ENCODE measurements at regions not wholly inside any gene's neighbourhood (a gene's known extent, or its start where the extent isn't known, plus 50 kb on each side); places are given as distances from the start of the nearest gene placed in this dataset.

GRCh38 chr3:39718674-39719595 lies 90.5 kb upstream of the MYRIP start:
- Mint-ChIP-seq H3K36me3 (ENCODE audit: insufficient read depth, unreplicated experiment) (no peaks in the 10 kb centered on the region), H3K4me1 (ENCODE audit: low read depth, unreplicated experiment) (peaks cover 20% of the 10 kb centered on the region), H3K27ac (ENCODE audit: unreplicated experiment) (no peak overlapping the region), H3K27me3 (ENCODE audit: insufficient read depth, unreplicated experiment) (no peaks in the 10 kb centered on the region), H3K9me3 (ENCODE audit: unreplicated experiment) (peaks cover 22% of the 10 kb centered on the region), H3K4me3 (ENCODE audit: unreplicated experiment) (no peak overlapping the region)
- Histone ChIP-seq H3K9me3 (no peaks in the 10 kb centered on the region), H3K4me3 (ENCODE audit: low read depth, low read length) (no peak overlapping the region), H3K4me1 (no peaks in the 10 kb centered on the region; the same call in 1 of the 2 replicates), H3K27me3 (replicated peaks; ENCODE audit: control insufficient read depth, insufficient read depth, low read length) (no peaks in the 10 kb centered on the region), H3K36me3 (ENCODE audit: control insufficient read depth, insufficient read depth, low read length) (no peaks in the 10 kb centered on the region)
- BruUV-seq (replicated peaks): no TSS peak
- ChIA-PET POLR2A (no interaction called here), CTCF (no interaction called here)
- intact Hi-C loops (cut with micrococcal nuclease; ENCODE audit: unreplicated experiment): no loop called here
- TF ChIP-seq CTCF (IDR thresholded peaks at IDR 0.05; ENCODE audit: insufficient read depth in 1 of 2, low read depth in 1 of 2, low read length in 1 of 2, severe bottlenecking in 1 of 2, unreplicated experiment in 1 of 2): no peak
- DNase-seq: no peak

- intact Hi-C loops (cut with micrococcal nuclease; ENCODE audit: unreplicated experiment): loop anchor here (5.0 kb wide), 2 partner anchors 271 to 456 kb away; no protein-coding TSS in a partner anchor
- Mint-ChIP-seq H3K27ac (ENCODE audit: unreplicated experiment) (no peak overlapping the region), H3K4me3 (ENCODE audit: unreplicated experiment) (no peak overlapping the region), H3K4me1 (ENCODE audit: low read depth, unreplicated experiment) (peaks cover 15% of the 10 kb centered on the region), H3K9me3 (ENCODE audit: unreplicated experiment) (peaks cover 3% of the 10 kb centered on the region), H3K36me3 (ENCODE audit: insufficient read depth, unreplicated experiment) (no peaks in the 10 kb centered on the region), H3K27me3 (ENCODE audit: insufficient read depth, unreplicated experiment) (no peaks in the 10 kb centered on the region)
- no peaks in the 10 kb centered on the region; the same call in 1 of the 2 replicates for H3K4me1 ChIP-seq
- no peak for DNase-seq
- ChIA-PET POLR2A (no interaction called here), CTCF (no interaction called here)
- no peaks in the 10 kb centered on the region for H3K9me3 ChIP-seq
- no peak overlapping the region for H3K4me3 ChIP-seq (ENCODE audit: low read depth, low read length)
- no peaks in the 10 kb centered on the region for H3K36me3 ChIP-seq (ENCODE audit: control insufficient read depth, insufficient read depth, low read length)
- BruUV-seq (replicated peaks): no TSS peak
- H3K27me3 ChIP-seq (replicated peaks; ENCODE audit: control insufficient read depth, insufficient read depth, low read length): no peaks in the 10 kb centered on the region
- no peak for TF ChIP-seq CTCF (IDR thresholded peaks at IDR 0.05; ENCODE audit: insufficient read depth in 1 of 2, low read depth in 1 of 2, low read length in 1 of 2, severe bottlenecking in 1 of 2, unreplicated experiment in 1 of 2)
Measured at GRCh38 chr3:39721076-39721475, 88.3 kb upstream of the MYRIP start.

- BruUV-seq (replicated peaks): no TSS peak
- TF ChIP-seq CTCF (IDR thresholded peaks at IDR 0.05; ENCODE audit: insufficient read depth in 1 of 2, low read depth in 1 of 2, low read length in 1 of 2, severe bottlenecking in 1 of 2, unreplicated experiment in 1 of 2): peak; percentile 18 to 24
- H3K4me1 ChIP-seq: no peaks in the 10 kb centered on the region; the same call in 1 of the 2 replicates
- intact Hi-C loops (cut with micrococcal nuclease; ENCODE audit: unreplicated experiment): loop anchor here (5.0 kb wide), 2 partner anchors 268 to 453 kb away; no protein-coding TSS in a partner anchor
- H3K27me3 ChIP-seq (replicated peaks; ENCODE audit: control insufficient read depth, insufficient read depth, low read length): no peaks in the 10 kb centered on the region
- H3K27me3 Mint-ChIP-seq (ENCODE audit: insufficient read depth, unreplicated experiment): no peaks in the 10 kb centered on the region
- ChIA-PET POLR2A (no interaction called here), CTCF (interaction anchor here (0.7 kb wide), 1 partner anchor 454 kb away, joined by 3 read pairs; no protein-coding TSS in a partner anchor)
- no peak overlapping the region for H3K27ac Mint-ChIP-seq (ENCODE audit: unreplicated experiment)
- H3K9me3 Mint-ChIP-seq (ENCODE audit: unreplicated experiment): no peaks in the 10 kb centered on the region
- H3K36me3 Mint-ChIP-seq (ENCODE audit: insufficient read depth, unreplicated experiment): no peaks in the 10 kb centered on the region
- peaks cover 7% of the 10 kb centered on the region for H3K4me1 Mint-ChIP-seq (ENCODE audit: low read depth, unreplicated experiment)
- no peak overlapping the region for H3K4me3 ChIP-seq (ENCODE audit: low read depth, low read length)
- no peak for DNase-seq
- H3K4me3 Mint-ChIP-seq (ENCODE audit: unreplicated experiment): no peak overlapping the region
- no peaks in the 10 kb centered on the region for H3K9me3 ChIP-seq
- H3K36me3 ChIP-seq (ENCODE audit: control insufficient read depth, insufficient read depth, low read length): no peaks in the 10 kb centered on the region
Measured at GRCh38 chr3:39724233-39724846, 85.1 kb upstream of the MYRIP start.

Measured in Caco-2 (cell line).